ENCODE measurements at regions not wholly inside any gene's neighbourhood (a gene's known extent, or its start where the extent isn't known, plus 50 kb on each side); places are given as distances from the start of the nearest gene placed in this dataset.

DNA sequence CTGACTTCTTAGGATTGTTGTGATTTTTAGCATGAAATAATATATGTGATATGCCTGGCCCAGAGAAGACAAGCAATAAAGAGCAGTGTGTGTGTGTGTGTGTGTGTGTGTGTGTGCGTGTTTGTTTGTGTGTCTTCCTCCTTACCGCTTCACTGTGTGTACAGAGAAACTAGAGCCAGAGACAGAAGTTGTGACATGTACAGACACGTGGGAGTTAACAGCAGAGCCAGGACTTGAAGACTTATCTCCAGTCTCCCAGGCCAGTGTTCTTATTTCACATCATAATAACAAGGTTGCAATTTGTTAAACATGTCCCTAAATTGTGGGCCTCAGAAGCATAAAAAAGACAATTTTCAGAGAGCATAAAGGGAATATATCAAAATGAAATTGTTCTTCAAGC lies 192.0 kb upstream of the JUN start:
- DNase-seq (ENCODE audit: low read depth in 2 of 2): no peak

DNA sequence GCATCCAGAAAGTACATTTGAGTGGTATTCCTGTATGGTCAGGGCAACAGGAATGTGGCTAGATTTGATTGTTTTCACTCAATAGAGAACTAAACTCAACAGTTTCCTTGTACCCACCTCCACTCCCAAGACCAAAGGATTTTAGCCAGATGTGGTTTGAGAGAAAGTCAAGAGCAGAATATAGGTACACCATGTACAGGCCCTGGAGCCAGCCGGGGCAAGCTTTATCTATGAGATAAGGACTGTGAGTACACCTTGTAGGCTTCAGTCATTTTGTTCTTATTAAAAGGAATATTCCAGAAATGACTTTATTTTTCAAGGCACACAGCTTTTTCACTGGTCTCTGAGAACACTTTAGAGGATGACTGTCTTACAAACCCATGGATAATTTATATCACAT lies 192.4 kb upstream of the JUN start:
- DNase-seq (ENCODE audit: low read depth in 2 of 2): no peak

DNA sequence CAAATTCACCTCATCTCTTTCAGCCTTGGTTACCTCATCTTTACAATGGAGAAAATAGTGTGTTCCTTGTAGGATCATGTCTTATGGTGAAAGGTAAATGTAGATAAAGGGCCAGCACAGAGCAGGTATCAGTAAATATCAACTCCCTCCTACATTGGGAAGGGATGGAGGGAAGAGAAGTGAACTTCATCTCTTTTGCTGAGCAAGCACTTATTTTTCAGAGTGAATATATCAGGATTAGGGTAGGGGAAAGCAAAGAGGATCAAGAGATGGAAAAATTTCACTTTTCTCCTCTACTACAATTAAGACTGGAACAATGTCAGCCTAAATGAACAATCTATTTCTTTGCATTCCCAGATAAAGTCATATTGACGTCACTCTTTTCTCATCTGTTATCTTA lies 193.8 kb upstream of the JUN start:
- DNase-seq (ENCODE audit: low read depth in 2 of 2): no peak

DNA sequence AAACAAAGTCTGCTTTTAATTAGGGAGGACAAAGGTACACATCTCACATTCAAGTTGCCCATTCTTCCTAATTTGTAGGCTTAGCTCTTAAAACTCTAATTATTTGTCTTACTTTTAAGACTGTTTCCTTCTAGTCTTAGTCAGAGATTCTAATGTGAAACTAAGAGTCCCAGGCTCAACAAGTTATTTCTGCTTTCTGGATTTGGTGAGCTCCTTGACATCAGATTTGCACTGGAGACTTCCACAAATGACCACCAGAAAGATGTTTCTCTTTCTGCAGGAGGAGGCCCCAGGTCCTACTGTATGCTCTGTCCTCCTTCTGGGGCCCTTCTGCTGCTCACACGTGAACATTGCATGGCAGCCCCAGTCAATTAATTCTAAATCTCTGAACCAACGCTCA lies 194.2 kb upstream of the JUN start:
- DNase-seq (ENCODE audit: low read depth in 2 of 2): no peak

DNA sequence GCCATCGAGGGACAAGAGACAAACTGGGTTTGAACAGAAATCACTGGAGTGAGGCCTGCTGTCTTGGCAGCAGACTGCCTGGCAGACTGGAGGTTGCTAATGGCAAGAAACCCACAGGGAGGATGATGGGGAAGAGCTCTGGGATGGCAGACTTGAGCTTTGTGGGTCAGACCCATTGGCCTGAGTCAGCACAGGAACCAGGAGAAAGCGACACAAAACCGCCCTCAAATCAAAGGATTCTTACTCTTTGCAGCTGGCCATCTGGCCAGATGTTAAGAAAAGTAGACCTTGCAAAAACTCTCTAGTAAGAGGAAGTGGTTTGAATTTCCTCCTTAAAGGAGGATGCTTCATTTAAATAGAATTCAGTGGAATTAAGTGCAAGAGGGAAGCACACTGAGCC lies 195.2 kb upstream of the JUN start:
- DNase-seq (ENCODE audit: low read depth in 2 of 2): no peak

DNA sequence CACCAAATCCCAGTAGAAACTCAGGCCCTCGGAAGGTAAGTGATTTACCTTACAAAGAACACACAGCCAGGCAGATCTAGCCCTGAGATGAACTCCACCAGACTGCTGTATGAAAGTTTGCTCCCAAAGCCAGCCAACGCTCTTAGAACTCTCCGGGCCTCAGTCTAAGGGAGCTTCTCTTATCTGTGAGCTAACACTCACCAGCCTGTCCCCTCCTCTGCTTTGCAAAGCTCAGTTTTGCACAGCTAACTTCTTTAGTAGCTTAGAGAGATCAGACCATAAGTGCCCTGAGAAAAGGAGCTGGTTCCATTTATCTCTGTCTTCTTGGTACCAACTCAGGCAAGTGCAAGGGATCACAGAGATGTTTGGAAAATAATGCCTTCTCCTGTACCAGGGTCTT lies 195.8 kb upstream of the JUN start:
- no peak for DNase-seq (ENCODE audit: low read depth in 2 of 2)

DNA sequence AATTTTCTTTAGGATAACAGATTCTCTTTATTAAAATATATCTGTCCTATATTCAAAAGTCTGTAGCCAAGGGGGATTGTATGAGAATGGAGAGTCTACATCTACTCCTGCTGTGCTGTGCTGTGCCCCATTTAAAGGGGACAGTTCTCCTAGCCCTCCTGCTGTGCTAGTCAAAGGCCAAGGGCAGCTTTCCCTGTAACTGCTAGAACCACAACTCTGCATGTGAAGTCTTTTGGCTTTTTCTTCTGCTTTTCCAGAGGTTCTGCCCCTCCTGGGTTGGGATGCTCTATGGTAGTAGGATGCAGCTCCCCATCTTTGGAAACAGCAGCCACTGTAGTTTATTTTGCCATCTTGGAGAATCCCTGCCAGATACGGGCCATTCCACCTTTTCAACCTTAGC lies 197.5 kb upstream of the JUN start:
- DNase-seq (ENCODE audit: low read depth in 2 of 2): no peak

DNA sequence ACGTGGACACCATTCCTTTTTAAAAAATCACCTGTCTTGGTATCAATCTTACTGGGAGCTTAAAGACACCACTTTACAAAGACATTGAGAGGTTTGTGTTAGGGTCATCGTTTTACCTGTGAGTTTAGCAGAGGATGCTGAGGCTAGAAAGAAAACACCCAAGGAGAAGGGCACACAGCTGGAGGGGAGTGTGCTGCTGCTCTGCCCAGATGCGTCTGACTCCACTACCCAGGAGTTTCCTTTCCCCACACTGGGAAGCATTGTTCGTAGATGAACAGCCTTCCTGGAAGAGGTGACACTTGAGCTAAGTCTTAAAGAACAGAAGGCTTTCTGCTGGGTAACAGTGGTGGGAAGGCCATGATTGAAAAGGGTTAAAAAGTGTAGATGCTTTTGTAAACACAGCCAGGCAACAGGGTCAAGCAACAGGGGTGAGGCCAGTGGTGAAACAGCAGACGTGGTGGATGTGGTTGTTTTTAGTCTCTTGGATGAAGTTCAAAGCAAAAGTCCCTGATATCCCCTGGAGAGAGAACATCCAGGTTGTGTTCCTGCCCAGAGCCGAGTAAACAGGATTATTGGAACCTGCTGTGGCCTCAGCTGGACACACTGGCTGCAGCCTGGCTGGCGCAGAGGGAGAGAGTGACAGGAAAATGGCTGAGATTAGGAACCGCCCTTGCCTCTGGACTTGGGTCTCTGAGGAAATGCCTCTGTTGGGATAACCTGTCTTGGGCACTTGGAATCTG lies 198.6 kb upstream of the JUN start:
- DNase-seq (ENCODE audit: low read depth in 2 of 2): no peak

DNA sequence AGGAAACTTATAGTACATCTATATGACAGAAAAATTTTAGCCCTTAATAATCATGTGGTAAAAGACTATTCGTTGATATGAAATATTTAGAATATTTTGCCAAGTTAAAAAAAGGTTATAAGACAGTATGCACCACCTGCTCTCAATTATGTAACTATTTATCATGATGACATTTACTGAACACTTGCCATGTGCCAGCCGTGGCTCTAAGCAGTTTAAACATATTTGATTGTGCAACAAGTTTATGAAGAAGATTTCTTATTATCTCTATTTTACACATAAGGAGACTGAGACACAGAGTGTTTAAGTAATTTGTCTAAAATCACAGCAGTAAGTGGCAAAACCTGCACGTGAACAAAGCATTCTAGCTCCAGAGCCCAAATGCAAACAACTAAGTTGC lies 199.3 kb upstream of the JUN start:
- DNase-seq (ENCODE audit: low read depth in 2 of 2): no peak

DNA sequence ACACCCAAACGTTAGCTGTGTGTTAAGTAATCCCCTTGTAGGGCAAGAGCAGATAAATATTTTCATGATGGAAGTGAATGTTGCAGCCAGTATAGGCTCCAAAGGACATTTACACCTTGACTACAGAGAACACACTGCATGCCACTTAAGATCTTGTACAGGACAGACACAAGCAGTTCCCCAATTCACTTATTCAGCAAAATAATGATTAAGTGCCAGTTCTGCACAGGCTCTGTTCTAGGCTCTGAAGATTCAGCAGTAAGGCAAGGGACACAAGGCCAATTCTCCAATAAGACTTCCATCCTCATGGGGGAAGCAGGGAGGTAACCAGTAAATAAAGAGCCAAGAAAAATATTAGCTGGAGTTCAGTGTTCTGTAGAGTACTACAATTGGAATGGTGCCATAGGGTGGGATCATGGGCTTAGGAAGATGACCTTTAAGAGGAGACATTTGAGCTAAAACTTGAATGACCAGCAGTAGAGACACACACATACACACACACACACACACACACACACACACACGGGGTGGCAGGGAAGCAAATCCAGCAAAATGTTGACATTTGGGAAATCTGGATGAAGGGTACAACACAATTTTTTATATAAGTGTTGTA lies 199.9 kb upstream of the JUN start:
- DNase-seq (ENCODE audit: low read depth in 2 of 2): no peak

DNA sequence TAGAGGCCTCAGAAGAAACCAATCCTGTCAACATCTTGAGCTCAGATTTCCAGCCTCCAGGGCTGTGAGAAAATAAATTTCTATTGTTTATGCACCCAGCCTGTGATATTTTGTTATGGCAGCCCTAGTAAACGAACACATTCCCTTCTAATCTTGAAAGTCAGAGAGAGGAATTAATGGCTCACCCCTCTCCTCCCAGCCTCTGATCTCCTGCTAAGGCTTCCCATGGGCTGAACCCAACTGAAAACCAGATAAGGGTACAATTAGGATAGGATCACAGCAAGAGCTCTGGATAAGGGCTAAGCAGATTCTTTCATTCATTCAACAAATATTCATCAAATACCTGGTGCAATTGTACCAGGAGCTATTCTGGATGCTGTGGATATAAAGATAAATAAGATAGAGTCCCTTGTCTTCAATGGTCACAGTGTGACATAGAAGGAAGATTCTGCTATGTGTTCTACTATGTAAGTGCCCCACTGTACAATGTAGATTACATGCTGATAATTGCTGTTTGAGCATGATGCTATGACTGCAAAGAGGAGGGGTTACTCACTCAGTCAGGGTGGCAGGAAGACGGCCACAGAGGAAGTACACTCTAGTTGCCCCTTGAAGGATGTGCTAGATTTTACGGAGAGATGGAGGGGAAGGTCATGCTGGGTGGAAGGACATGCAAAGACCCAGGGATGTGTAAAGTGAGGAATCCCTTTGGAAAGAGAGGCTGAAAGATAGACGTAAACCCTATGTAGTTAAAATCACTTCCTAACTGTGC lies 203.3 kb upstream of the JUN start:
- no peak for DNase-seq (ENCODE audit: low read depth in 2 of 2)

DNA sequence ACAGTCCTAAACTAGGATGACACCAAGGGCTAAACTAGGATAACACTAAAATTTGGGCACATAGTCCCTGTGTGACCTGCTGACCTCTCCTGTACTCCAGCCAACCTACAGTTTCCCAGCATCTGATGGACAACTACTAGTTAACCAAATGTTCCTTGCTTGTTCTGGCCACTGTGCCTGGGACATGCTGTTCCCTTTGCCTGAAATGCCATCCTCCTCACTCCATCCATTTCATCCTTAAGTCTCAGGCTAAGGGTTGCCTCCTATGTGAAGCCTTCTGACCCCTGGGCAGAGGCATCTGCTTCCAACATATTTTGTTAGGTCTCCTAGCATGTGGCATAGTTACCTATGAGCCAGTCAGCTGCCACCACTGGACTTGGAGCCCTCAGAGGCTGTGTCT lies 204.9 kb upstream of the JUN start:
- DNase-seq (ENCODE audit: low read depth in 2 of 2): no peak

DNA sequence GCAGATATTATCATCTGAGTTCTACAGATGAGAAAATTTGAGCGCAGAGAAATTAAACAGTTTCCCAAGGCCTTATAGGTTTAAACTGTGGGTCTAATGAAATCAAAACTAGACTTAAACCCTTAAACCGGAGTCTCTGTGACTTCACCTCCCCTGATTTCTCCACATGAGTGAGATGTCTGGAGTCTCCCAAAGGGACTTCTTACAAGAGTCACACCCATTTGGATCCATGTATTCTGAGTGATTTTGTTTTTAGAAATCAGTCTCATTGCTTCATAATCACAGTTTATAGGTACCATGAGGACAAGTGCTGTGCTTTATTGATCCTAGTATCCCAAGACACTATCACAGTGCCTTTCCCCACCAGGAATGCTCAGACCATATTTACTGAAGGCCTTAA lies 206.0 kb upstream of the JUN start:
- no peak for DNase-seq (ENCODE audit: low read depth in 2 of 2)

DNA sequence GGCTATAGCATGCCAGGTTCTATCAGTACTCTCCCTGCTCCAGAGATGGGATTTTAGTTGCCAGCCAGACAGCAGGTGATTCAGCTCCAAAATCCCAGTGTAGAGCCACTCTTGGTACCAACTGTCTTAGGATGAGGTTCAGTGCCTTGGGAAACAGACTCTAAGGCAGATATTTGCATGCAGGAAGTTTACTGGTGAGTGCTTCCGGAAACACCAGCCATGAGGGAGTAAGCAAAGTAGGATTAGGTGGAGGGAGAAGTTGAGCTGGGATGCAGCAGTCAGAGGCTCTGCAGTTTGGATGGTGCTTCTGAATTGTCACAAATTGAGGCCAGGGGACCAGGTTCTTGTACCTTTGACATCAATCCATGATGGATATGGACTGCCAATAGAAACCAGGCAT lies 207.5 kb upstream of the JUN start:
- DNase-seq (ENCODE audit: low read depth in 2 of 2): no peak

DNA sequence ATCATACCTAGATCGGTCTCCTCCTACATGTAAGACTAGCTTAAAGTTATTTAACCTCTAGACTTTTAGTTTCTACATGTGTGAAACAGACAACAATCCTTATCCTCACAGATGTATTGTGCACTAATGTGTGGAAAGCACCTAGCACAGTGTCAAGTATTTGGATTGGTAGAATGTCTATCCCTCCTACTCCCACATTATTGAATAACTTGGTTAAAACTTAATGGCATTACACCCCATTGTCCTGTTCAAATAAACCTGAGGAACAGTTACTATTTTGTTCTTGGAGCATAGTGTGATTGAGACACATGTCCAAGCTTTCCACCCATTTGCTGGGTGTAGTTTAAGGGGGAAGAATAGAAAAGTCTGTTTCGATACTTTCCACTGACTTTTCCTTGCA lies 208.8 kb upstream of the JUN start:
- DNase-seq (ENCODE audit: low read depth in 2 of 2): no peak

DNA sequence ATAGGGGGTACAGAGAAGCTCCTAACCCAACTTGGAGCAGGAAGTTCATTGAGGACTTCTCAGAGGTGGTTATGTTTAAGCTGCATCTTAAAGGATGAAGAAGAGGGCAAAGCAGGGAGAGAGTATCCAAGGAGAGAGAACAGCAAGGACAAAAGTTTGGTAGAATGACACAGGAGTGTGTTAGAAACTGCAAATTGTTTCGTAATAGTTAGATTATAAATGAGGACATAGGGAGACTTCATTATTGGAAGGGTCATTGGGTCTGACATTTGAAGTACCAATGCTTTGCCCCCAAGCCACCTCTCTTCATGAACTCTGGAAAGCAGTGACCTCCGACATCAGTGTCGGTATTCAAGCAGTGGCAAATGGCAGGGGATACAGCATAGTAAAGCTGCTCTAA lies 209.6 kb upstream of the JUN start:
- no peak for DNase-seq (ENCODE audit: low read depth in 2 of 2)

DNA sequence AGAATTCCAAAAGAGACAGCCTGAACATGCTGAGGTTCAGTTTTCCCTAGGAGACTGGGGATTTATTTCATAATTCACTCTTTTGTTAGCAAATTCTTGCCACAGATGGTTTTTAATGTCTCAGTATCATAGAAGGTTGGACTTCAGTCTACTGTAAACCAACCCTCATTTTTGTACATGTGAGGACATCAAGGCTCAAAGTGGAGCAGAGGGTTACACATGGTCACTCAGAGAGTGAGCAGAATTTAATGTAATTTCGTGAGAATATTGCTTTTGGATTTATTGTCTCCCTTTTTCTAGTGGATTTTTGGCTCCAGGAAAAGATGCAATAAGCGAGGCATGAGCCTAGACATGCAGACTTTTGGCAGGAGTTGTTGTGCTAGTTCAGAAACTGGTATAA lies 210.8 kb upstream of the JUN start:
- DNase-seq (ENCODE audit: low read depth in 2 of 2): no peak

DNA sequence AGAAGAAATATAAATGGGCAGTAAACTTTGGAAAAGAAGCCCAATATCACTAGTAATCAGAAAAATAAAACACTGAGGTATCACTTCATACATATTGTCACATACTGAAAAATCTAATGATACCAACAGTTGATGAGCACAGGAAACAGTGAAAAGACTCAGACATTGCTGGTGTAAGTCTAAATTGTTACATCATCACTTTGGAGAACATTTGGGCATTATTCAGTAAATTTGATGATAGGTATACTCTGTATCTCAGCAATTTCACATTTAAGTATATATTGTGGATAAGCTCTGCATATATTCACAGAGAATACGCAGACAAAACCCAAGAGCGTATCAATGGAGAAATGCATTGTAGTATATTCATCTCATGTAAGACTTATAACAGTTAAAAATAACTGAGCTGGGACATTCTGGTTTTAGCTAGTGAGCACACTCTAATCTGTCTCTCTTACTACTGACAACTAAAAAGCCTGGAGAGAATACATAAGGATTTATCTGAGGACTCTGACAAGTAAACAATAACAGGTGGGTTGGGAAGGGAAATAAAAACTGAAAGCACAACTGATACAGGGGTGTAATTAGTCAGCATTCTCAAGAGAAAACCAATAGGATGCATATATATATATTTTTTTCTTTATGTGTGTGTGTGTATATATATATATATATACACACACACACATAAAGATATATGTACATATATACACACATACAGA lies 212.7 kb upstream of the JUN start:
- DNase-seq (ENCODE audit: low read depth in 2 of 2): no peak

DNA sequence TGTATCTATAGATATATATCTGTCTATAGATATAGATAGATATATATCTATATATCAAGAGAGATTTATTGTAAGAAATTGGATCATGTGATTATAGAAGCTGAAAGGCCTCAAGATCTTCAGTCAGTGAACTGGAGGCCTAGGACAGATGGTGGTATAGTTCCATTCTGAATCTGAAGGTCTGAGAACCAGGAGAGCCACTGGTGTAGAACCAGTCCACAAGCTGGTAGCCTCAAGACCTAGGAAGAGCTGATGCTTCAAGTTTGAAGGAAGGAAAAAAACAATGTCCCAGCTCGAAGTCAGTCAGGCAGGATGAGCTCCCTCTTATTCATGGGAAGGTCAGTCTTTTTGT lies 213.2 kb upstream of the JUN start:
- DNase-seq (ENCODE audit: low read depth in 2 of 2): no peak

DNA sequence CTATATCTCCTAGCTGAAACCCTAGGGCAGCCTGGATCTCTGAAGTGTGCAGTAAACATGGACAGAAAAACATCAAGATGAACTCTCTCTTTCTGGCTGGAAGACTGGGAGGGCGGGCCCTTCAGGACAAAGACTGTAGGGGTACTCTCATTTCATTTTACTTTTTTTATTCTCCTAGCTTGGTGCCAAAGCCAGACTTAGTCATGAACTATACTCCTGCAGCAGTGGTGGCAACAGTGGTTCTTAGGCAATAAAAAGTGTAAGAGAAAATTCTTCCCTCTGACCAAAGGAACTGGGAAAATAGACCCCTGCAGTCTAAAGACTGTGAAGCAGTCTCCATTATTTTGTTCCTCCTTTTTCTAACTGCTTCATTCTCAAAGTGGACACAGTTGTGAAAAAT lies 213.8 kb upstream of the JUN start:
- no peak for DNase-seq (ENCODE audit: low read depth in 2 of 2)

DNA sequence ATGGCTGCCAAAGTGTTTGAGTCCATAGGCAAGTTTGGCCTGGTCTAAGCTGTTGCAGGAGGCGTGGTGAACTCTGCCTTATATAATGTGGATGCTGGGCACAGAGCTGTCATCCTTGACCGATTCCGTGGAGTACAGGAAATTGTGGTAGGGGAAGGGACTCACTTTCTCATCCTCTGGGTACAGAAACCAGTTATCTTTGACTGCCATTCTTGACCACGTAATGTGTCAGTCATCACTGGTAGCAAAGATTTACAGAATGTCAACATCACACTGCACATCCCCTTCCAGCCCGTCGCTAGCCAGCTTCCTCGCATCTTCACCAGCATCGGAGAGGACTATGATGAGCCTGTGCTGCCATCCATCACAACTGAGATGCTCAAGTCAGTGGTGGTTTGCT lies 215.8 kb upstream of the JUN start:
- DNase-seq (ENCODE audit: low read depth in 2 of 2): no peak

DNA sequence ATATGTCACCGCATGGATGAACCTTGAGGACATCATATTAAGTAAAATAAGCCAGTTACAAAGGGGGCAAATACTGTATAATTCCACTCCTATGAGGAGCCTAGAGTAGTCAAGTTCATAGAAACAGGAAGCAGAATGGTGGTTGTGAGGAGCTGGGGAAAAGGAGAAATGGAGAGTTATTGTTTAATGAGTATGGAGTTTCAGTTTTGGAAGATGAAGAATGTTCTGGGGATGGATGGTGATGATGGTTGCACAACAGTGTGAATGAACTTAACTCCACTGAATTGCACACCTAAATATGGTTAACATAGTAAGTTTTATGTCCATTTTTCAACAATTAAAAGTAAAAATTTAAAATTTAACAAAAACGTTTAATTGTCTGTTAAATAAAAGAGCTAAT lies 220.9 kb upstream of the JUN start:
- no peak for DNase-seq (ENCODE audit: low read depth in 2 of 2)
